GM12875 (cell line): ENCODE measurements at regions not wholly inside any gene's neighbourhood (a gene's known extent, or its start where the extent isn't known, plus 50 kb on each side); places are given as distances from the start of the nearest gene placed in this dataset.

Experiments used
- H3K4me3 ChIP-seq: one replicate; pipeline ENCODE4 v1.5.1; 2011; ENCODE audit warnings: low read depth, low read length, control low read depth
- CTCF ChIP-seq: IDR thresholded peaks from 2 replicates; pipeline ENCODE4 v1.5.1; 2011; ENCODE audit warnings: low read depth, mild to moderate bottlenecking, control low read depth, inconsistent platforms, low read length, moderate library complexity, borderline replicate concordance; ENCODE audit not compliant: insufficient read depth

DNA sequence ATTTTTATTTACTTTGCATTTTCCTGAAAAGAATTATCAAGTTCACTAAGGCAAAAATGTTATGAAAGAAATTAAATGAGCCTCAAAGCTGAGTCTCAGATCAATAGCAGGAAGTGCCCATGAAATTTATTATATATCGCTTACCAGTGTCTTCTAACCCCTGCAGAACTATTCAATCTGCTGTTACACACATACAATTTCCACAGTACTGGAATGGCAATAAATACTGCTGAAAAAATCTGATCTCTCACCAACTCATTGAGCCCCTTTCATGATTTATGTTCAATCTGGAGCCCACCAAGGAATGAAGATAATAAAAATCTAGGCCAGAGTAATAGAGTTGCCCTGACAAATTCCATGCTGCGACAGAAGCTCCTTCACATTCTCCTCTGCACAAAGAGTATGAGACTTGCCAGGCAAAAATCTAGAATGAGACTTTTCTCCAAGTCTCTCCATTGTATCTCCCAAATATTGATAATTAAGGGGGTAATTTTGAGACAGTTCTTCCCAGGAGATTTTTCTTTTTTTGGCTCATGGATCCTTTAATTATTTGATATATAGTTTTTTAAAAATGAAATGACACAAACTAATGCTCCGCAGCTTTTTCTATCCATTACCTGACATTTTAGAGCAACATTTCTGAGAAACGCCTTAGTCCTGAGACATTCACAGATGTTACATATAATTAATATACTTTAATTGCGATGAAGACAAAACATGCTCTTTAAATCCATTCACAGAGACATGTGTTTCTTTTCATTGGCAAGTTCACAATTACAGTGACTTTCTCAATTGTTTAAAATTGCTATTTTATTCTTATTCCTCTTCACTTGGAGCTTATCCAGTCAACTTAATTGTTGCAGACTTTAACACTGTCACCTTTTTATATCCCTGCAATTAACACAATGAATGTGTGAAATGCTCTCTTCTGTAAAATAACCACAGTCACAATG lies 1020.4 kb downstream of the CBLN2 start:
- TF ChIP-seq CTCF: no peak
- no peak overlapping the region for H3K4me3 ChIP-seq

GRCh38 chr18:71505526-71505925 lies 1038.6 kb downstream of the CBLN2 start:
- H3K4me3 ChIP-seq: no peak overlapping the region
- TF ChIP-seq CTCF: no peak

- H3K4me3 ChIP-seq: no peak overlapping the region
- TF ChIP-seq CTCF: no peak
These were observed 1040.9 kb downstream of the CBLN2 start for GRCh38 chr18:71503222-71503621.

DNA sequence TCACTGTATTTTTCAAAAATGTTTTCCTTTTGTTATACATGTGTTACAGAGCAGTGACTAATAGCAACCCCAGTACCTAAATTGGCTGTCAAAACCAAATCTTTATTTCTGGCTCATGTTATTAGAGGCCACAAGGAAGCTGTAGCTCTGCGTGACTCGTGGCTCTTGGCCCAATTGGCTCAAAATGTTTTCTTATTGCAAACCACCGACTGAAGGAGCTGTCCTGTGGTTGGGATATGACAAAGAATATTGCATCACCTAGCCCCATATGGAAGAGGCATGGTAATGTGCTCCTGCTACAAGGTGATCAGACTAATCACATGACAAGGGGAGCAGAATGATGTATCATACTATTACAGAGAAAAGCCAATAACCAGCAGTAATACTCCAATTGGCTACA lies 1058.5 kb downstream of the CBLN2 start:
- no peak overlapping the region for H3K4me3 ChIP-seq
- no peak for TF ChIP-seq CTCF

GRCh38 chr18:71471963-71472725 lies 1072.0 kb downstream of the CBLN2 start:
- TF ChIP-seq CTCF: no peak
- H3K4me3 ChIP-seq: no peak overlapping the region

GRCh38 chr18:71456206-71456605 lies 1087.9 kb downstream of the CBLN2 start:
- no peak overlapping the region for H3K4me3 ChIP-seq
- TF ChIP-seq CTCF: no peak
